PC-3 (cell line): ENCODE measurements at regions not wholly inside any gene's neighbourhood (a gene's known extent, or its start where the extent isn't known, plus 50 kb on each side); places are given as distances from the start of the nearest gene placed in this dataset.

Source experiments
- EZH2 ChIP-seq: fragments of 300-600 bp; sonication (generic); IDR thresholded peaks from one replicate; pipeline ENCODE4 v1.6.1; 2017; ENCODE audit warnings: antibody characterized with exemption, mild to moderate bottlenecking, low read length; ENCODE audit not compliant: unreplicated experiment
- EZH2phosphoT487 ChIP-seq: fragments of 300-600 bp; sonication (generic); IDR thresholded peaks from 2 replicates; pipeline ENCODE4 v1.6.1; 2018; ENCODE audit warnings: mild to moderate bottlenecking, antibody characterized with exemption, low read length, borderline replicate concordance
- TF ChIP-seq, protein P1 (sequence below): fragments of 300-600 bp; sonication (generic); conservative IDR thresholded peaks from 2 replicates; pipeline ENCODE4 v1.5.1; 2017; ENCODE audit warnings: antibody characterized with exemption, low read depth, mild to moderate bottlenecking, low read length

DNA sequence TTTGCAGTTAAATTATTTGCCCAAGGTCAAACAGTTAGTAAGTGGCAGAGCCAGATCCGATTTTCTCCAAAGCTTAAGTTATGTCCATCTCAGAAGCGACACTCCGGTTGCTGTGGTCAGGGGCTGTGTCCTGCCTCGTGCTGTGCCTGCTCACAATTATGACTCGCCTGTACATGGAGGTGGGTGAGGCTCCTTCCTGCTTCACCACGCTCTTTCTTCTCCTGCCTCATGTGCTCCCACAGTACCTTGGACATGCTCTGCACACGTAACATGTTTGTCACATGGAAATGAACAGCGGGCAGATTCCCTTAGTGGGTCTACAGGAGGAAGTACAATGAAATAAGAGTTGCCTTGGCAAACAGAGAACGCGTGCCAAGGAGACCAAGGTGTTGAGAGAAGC lies 62.2 kb upstream of the CCND2 start:
- no peak for TF ChIP-seq EZH2
- TF ChIP-seq, protein P1, sequence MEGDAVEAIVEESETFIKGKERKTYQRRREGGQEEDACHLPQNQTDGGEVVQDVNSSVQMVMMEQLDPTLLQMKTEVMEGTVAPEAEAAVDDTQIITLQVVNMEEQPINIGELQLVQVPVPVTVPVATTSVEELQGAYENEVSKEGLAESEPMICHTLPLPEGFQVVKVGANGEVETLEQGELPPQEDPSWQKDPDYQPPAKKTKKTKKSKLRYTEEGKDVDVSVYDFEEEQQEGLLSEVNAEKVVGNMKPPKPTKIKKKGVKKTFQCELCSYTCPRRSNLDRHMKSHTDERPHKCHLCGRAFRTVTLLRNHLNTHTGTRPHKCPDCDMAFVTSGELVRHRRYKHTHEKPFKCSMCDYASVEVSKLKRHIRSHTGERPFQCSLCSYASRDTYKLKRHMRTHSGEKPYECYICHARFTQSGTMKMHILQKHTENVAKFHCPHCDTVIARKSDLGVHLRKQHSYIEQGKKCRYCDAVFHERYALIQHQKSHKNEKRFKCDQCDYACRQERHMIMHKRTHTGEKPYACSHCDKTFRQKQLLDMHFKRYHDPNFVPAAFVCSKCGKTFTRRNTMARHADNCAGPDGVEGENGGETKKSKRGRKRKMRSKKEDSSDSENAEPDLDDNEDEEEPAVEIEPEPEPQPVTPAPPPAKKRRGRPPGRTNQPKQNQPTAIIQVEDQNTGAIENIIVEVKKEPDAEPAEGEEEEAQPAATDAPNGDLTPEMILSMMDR, result no peak
- no peak for TF ChIP-seq EZH2phosphoT487
